Mucosa of descending colon (tissue), 3 donors: ENCODE measurements at regions not wholly inside any gene's neighbourhood (a gene's known extent, or its start where the extent isn't known, plus 50 kb on each side); places are given as distances from the start of the nearest gene placed in this dataset.
A peak's percentile ranks its signal among the peaks of the same experiment; 100 is the strongest.

ENCODE experiments used
- ATAC-seq: fragments of 200-7000 bp; cut with Tn5 transposase; one replicate; pipeline ENCODE4 v1.9.1; 2020; ENCODE audit warnings: mild to moderate bottlenecking, moderate library complexity
- DNase-seq, 3 donors: peaks; one replicate each; pipeline ENCODE4 v3.0.0-alpha.2; 2020
- H3K36me3 ChIP-seq: fragments of 200-600 bp; one replicate; pipeline ENCODE4 v1.8.0; 2021; ENCODE audit warnings: low read depth, mild to moderate bottlenecking
- H3K4me1 ChIP-seq: fragments of 200-600 bp; one replicate; pipeline ENCODE4 v1.8.0; 2021; ENCODE audit warnings: low read depth, mild to moderate bottlenecking
- H3K4me3 ChIP-seq: fragments of 200-600 bp; one replicate; pipeline ENCODE4 v1.8.0; 2021; ENCODE audit warnings: mild to moderate bottlenecking
- H3K9me3 ChIP-seq: fragments of 200-600 bp; one replicate; pipeline ENCODE4 v1.8.0; 2021; ENCODE audit warnings: mild to moderate bottlenecking
- intact Hi-C, 2 donors: fragments of 100-400 bp; cut with DNase I in 1 of 2; cut with micrococcal nuclease in 1 of 2; formaldehyde crosslinking; loops; one replicate each; pipeline versions ENCODE4 v1.11.0 to v1.11.1; 2022; cut with DNase I, micrococcal nuclease
- TF ChIP-seq, protein P1 (sequence below): fragments of 200-600 bp; IDR thresholded peaks from one replicate; pipeline ENCODE4 v1.8.0; 2022; ENCODE audit warnings: antibody characterized with exemption, mild to moderate bottlenecking
- donor health status: DM: no; HTN: no; CAD: no; lungs with moderate emphysema.
- donor health status: DM: no; HTN: no; CAD: no.
- donor health status: DM: no; HTN: yes; CAD: no.

DNA sequence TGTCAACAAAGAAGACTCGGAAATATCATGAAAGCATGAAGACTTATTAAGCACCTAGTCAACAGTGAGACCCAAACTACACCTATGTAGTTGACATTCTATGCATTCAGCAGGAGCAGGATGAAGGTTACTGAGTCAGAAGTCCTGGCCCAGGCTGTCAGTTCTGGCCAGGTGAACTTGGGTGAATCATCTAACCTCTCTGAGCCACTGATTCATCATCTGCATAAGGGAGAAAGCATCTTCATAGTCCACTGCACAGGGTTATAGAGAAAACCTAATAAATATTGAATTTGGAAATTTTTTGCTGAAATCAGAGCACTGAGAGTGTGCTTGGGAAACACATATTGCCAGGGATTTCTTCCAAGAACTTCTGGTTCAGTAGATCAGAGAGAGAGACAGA lies 296.0 kb upstream of the SFRP2 start:
- no peaks in the 10 kb centered on the region for H3K9me3 ChIP-seq
- H3K4me3 ChIP-seq, result no peak overlapping the region
- DNase-seq (no peak), ATAC-seq (no peak)
- TF ChIP-seq, protein P1, sequence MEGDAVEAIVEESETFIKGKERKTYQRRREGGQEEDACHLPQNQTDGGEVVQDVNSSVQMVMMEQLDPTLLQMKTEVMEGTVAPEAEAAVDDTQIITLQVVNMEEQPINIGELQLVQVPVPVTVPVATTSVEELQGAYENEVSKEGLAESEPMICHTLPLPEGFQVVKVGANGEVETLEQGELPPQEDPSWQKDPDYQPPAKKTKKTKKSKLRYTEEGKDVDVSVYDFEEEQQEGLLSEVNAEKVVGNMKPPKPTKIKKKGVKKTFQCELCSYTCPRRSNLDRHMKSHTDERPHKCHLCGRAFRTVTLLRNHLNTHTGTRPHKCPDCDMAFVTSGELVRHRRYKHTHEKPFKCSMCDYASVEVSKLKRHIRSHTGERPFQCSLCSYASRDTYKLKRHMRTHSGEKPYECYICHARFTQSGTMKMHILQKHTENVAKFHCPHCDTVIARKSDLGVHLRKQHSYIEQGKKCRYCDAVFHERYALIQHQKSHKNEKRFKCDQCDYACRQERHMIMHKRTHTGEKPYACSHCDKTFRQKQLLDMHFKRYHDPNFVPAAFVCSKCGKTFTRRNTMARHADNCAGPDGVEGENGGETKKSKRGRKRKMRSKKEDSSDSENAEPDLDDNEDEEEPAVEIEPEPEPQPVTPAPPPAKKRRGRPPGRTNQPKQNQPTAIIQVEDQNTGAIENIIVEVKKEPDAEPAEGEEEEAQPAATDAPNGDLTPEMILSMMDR, result no peak
- no peaks in the 10 kb centered on the region for H3K4me1 ChIP-seq
- no peaks in the 10 kb centered on the region for H3K36me3 ChIP-seq
- intact Hi-C loops, result no loop called here

- Histone ChIP-seq H3K4me3 (no peak overlapping the region), H3K9me3 (no peaks in the 10 kb centered on the region), H3K36me3 (no peaks in the 10 kb centered on the region), H3K4me1 (no peaks in the 10 kb centered on the region)
- TF ChIP-seq, protein P1, result no peak
- intact Hi-C loops, result no loop called here
- peak in 1 of 3 donors; percentile 5 for DNase-seq
- ATAC-seq, result no peak
Observed at GRCh38 chr4:154082760-154083535, 294.1 kb upstream of the SFRP2 start.

DNA sequence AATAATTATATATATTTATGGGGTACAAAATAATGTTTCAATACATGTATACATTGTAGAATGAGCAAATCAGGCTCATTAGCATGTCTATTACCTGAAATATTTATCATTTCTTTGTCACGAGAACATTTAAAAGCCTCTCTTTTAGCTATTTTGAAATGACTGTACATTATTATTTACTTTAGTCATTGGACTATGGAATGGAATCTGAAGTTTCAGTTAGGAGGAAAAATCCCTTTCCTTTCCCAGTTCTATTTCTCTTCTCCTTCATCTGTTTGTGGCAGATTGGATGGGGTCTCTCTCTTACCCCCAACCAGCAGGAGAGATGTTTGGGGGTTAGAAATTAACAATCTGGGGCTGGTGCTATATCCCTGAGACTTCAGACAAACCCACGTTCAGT lies 292.5 kb upstream of the SFRP2 start:
- Histone ChIP-seq H3K4me3 (no peak overlapping the region), H3K9me3 (no peaks in the 10 kb centered on the region), H3K4me1 (no peaks in the 10 kb centered on the region), H3K36me3 (no peaks in the 10 kb centered on the region)
- TF ChIP-seq, protein P1, result no peak
- intact Hi-C loops, result no loop called here
- ATAC-seq (no peak), DNase-seq (no peak)

DNA sequence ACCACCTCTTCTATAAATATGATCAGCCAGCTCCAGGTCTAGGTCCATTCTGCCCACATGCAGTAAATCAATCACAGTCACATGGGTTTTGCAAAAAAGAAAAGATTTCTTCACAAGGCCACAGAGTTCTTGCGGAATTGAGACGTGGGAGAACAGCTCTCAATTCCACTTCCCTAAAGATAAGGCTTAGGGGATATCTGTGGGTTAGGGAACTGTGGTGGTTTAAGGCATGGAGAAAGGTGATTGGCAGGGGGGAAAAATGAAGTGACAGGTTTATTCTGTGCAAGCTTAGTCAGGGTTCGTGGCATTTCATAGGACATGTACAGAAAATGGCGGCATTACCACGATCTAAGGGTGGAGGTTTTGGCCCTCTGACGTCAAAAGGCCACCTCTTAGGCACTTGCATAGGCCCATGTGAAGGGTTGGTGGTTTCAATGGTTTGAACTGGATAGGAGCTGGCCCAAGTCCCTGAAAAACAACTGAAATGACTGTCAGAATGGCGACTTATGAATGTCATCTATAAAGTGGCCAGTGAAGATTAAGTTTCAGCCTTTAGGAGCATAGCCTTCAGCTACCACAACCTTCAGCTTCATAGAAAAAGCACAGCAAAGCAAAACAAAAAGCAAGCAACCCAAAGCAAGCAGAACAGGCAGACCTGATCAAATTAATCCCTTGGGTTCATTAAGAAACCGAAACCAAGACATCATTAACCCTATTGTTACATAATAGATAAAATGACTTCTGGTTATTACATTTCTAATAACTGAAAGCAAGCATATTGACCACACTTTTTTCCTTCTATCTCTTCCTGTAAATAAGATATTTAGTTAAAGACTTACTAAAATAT lies 289.8 kb upstream of the SFRP2 start:
- Histone ChIP-seq H3K4me1 (no peaks in the 10 kb centered on the region), H3K9me3 (no peaks in the 10 kb centered on the region), H3K4me3 (no peak overlapping the region), H3K36me3 (no peaks in the 10 kb centered on the region)
- no peak for DNase-seq
- TF ChIP-seq, protein P1, result no peak
- intact Hi-C loops, result no loop called here
- ATAC-seq, result no peak

- Histone ChIP-seq H3K4me1 (no peaks in the 10 kb centered on the region), H3K4me3 (no peak overlapping the region), H3K36me3 (no peaks in the 10 kb centered on the region), H3K9me3 (no peaks in the 10 kb centered on the region)
- intact Hi-C loops, result no loop called here
- TF ChIP-seq, protein P1, result no peak
- ATAC-seq (no peak), DNase-seq (no peak)
Observed at GRCh38 chr4:154076921-154077320, 288.0 kb upstream of the SFRP2 start.
